PC-3 (cell line): ENCODE measurements at regions not wholly inside any gene's neighbourhood (a gene's known extent, or its start where the extent isn't known, plus 50 kb on each side); places are given as distances from the start of the nearest gene placed in this dataset.
A peak's percentile ranks its signal among the peaks of the same experiment; 100 is the strongest.

Experiments
- ATAC-seq: fragments of 200-7000 bp; cut with Tn5 transposase; 2 replicates; pipeline ENCODE4 v1.9.1; 2020; ENCODE audit warnings: mild to moderate bottlenecking, moderate library complexity
- BruUV-seq: library from RNA; stranded (reverse); fragments of 400-500 nt; replicated peaks from 2 replicates; lab custom pipeline; 2021; lab: Mats Ljungman, UMichigan
- CTCF ChIA-PET: fragments of 300-600 bp; sonication (Branson Sonifier 250); formaldehyde crosslinking; loops from one replicate; lab custom pipeline; 2022; ENCODE audit warnings: antibody characterized with exemption; lab: Charles Lee
- POLR2A ChIA-PET: fragments of 300-600 bp; sonication (Branson Sonifier 250); formaldehyde crosslinking; loops from one replicate; lab custom pipeline; 2022; ENCODE audit warnings: antibody characterized with exemption; ENCODE audit not compliant: unreplicated experiment; lab: Charles Lee
- DNase-seq: peaks from one replicate; pipeline ENCODE4 v3.0.0-alpha.2; 2015
- H2AFZ ChIP-seq: fragments of 300-600 bp; sonication (generic); 2 replicates; pipeline ENCODE4 v1.6.0; 2016; ENCODE audit warnings: antibody characterized with exemption, low read length
- H3F3A ChIP-seq: fragments of 300-600 bp; sonication (generic); one replicate; pipeline ENCODE4 v1.6.0; 2017; ENCODE audit warnings: antibody characterized with exemption, low read length, control low read depth, mild to moderate bottlenecking; ENCODE audit not compliant: unreplicated experiment
- H3K27ac ChIP-seq: fragments of 300-600 bp; sonication (generic); 2 replicates; pipeline ENCODE4 v1.5.1; 2016; ENCODE audit warnings: mild to moderate bottlenecking, low read length
- H3K27me3 ChIP-seq: fragments of 300-600 bp; sonication (generic); 2 replicates; pipeline ENCODE4 v1.6.1; 2016; ENCODE audit warnings: low read length, mixed read lengths
- H3K36me3 ChIP-seq: fragments of 300-600 bp; sonication (generic); 2 replicates; pipeline ENCODE4 v1.6.1; 2016; ENCODE audit warnings: low read depth, mixed run types, low read length, mixed read lengths
- H3K4me1 ChIP-seq: fragments of 300-600 bp; sonication (generic); 2 replicates; pipeline ENCODE4 v1.5.1; 2016; ENCODE audit warnings: low read length; ENCODE audit not compliant: insufficient read depth
- H3K4me2 ChIP-seq: fragments of 300-600 bp; sonication (generic); 2 replicates; pipeline ENCODE4 v1.6.0; 2016; ENCODE audit warnings: low read length
- H3K4me3 ChIP-seq: fragments of 300-600 bp; sonication (generic); 2 replicates; pipeline ENCODE4 v1.5.1; 2016; ENCODE audit warnings: mild to moderate bottlenecking, low read length, mixed read lengths
- H3K79me2 ChIP-seq: fragments of 300-600 bp; sonication (generic); 2 replicates; pipeline ENCODE4 v1.6.1; 2017; ENCODE audit warnings: low read length, mixed read lengths
- H3K9ac ChIP-seq: fragments of 300-600 bp; sonication (generic); 2 replicates; pipeline ENCODE4 v1.6.0; 2016; ENCODE audit warnings: mild to moderate bottlenecking, low read length
- H3K9me2 ChIP-seq: fragments of 300-600 bp; sonication (generic); replicated peaks from 2 replicates; pipeline ENCODE4 v1.6.1; 2016; ENCODE audit warnings: mixed run types, low read length, mixed read lengths
- H3K9me3 ChIP-seq: fragments of 300-600 bp; sonication (generic); 2 replicates; pipeline ENCODE4 v1.6.1; 2016; ENCODE audit warnings: low read length, mixed read lengths
- H4K20me1 ChIP-seq: fragments of 300-600 bp; sonication (generic); 2 replicates; pipeline ENCODE4 v1.6.1; 2016; ENCODE audit warnings: low read length, mixed read lengths
- EZH2 ChIP-seq: fragments of 300-600 bp; sonication (generic); IDR thresholded peaks from one replicate; pipeline ENCODE4 v1.6.1; 2017; ENCODE audit warnings: antibody characterized with exemption, mild to moderate bottlenecking, low read length; ENCODE audit not compliant: unreplicated experiment
- EZH2phosphoT487 ChIP-seq: fragments of 300-600 bp; sonication (generic); IDR thresholded peaks from 2 replicates; pipeline ENCODE4 v1.6.1; 2018; ENCODE audit warnings: mild to moderate bottlenecking, antibody characterized with exemption, low read length, borderline replicate concordance
- intact Hi-C: fragments of 100-400 bp; cut with micrococcal nuclease; formaldehyde crosslinking; loops from 2 replicates; pipeline ENCODE4 v1.9.0; 2023
- TF ChIP-seq, protein P1 (sequence below): fragments of 300-600 bp; sonication (generic); conservative IDR thresholded peaks from 2 replicates; pipeline ENCODE4 v1.5.1; 2017; ENCODE audit warnings: antibody characterized with exemption, low read depth, mild to moderate bottlenecking, low read length

DNA sequence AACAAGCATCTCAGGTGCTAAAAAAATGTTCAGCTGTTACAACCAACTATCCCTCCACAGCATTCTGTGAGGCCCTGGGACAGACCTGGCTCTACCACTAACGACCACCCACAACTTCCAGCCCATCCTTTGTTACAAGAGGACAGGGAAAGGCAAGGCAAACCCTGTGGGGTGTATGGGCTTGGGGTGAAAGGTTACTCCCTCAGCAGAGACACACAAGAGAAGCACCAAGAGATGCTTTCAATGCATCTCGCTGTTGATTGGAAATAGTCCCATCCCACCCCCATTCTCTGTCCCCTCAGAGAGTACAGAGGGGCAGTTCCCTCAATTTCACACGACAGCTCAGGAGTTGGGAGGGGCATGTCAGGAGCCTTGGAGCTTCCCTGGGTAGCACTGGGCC, 234.1 kb downstream of the CAAP1 start:
- intact Hi-C loops, result no loop called here
- ATAC-seq, result no peak
- no peak overlapping the region for H2AFZ ChIP-seq

DNA sequence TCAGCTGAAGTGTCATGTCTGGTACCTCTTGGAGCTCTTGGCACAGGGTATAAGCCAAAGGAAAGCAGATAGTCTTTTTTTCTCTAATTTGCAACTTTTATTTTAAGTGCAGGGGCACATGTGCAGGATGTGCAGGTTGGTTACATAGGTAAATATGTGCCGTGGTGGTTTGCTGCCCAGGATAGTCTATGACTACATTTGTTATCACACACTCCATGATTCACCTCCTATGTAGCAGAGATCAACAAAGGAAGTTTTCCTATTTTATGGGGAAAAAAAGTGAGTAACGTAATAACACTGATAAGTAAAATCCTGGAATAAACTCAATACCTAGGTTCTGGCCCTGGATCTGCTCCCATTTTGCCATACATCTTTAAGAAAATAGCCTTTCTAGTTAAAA, 234.6 kb downstream of the CAAP1 start:
- no TSS peak for BruUV-seq
- H3F3A ChIP-seq, result no peaks in the 10 kb centered on the region
- H3K9me2 ChIP-seq, result no peaks in the 10 kb centered on the region
- H2AFZ ChIP-seq, result no peak overlapping the region
- TF ChIP-seq EZH2 (no peak), EZH2phosphoT487 (no peak)
- TF ChIP-seq, protein P1, sequence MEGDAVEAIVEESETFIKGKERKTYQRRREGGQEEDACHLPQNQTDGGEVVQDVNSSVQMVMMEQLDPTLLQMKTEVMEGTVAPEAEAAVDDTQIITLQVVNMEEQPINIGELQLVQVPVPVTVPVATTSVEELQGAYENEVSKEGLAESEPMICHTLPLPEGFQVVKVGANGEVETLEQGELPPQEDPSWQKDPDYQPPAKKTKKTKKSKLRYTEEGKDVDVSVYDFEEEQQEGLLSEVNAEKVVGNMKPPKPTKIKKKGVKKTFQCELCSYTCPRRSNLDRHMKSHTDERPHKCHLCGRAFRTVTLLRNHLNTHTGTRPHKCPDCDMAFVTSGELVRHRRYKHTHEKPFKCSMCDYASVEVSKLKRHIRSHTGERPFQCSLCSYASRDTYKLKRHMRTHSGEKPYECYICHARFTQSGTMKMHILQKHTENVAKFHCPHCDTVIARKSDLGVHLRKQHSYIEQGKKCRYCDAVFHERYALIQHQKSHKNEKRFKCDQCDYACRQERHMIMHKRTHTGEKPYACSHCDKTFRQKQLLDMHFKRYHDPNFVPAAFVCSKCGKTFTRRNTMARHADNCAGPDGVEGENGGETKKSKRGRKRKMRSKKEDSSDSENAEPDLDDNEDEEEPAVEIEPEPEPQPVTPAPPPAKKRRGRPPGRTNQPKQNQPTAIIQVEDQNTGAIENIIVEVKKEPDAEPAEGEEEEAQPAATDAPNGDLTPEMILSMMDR, result no peak
- DNase-seq (peak; percentile 61), ATAC-seq (peak; percentile 91)
- no peaks in the 10 kb centered on the region for H4K20me1 ChIP-seq
- no peaks in the 10 kb centered on the region for H3K27me3 ChIP-seq
- H3K4me2 ChIP-seq, result no peak overlapping the region
- H3K36me3 ChIP-seq, result no peaks in the 10 kb centered on the region
- no peak overlapping the region for H3K27ac ChIP-seq
- no peak overlapping the region for H3K9ac ChIP-seq
- no peaks in the 10 kb centered on the region for H3K79me2 ChIP-seq
- ChIA-PET POLR2A (no interaction called here), CTCF (no interaction called here)
- peaks cover 18% of the 10 kb centered on the region for H3K4me1 ChIP-seq
- intact Hi-C loops, result no loop called here
- H3K9me3 ChIP-seq, result no peaks in the 10 kb centered on the region
- no peak overlapping the region for H3K4me3 ChIP-seq

More for the DNA sequence above, 234.1 kb downstream of the CAAP1 start:
- BruUV-seq, result no TSS peak
- Histone ChIP-seq H3K4me3 (no peak overlapping the region), H3K9ac (no peak overlapping the region), H3K4me2 (no peak overlapping the region), H3K36me3 (no peaks in the 10 kb centered on the region), H3K9me2 (no peaks in the 10 kb centered on the region), H4K20me1 (no peaks in the 10 kb centered on the region), H3F3A (no peaks in the 10 kb centered on the region), H3K27ac (no peak overlapping the region), H3K27me3 (no peaks in the 10 kb centered on the region), H3K9me3 (no peaks in the 10 kb centered on the region), H3K4me1 (peaks cover 18% of the 10 kb centered on the region), H3K79me2 (no peaks in the 10 kb centered on the region)
- DNase-seq, result no peak
- ChIA-PET POLR2A (no interaction called here), CTCF (no interaction called here)
- no peak for TF ChIP-seq EZH2
- no peak for TF ChIP-seq EZH2phosphoT487
- TF ChIP-seq, protein P1, result no peak

DNA sequence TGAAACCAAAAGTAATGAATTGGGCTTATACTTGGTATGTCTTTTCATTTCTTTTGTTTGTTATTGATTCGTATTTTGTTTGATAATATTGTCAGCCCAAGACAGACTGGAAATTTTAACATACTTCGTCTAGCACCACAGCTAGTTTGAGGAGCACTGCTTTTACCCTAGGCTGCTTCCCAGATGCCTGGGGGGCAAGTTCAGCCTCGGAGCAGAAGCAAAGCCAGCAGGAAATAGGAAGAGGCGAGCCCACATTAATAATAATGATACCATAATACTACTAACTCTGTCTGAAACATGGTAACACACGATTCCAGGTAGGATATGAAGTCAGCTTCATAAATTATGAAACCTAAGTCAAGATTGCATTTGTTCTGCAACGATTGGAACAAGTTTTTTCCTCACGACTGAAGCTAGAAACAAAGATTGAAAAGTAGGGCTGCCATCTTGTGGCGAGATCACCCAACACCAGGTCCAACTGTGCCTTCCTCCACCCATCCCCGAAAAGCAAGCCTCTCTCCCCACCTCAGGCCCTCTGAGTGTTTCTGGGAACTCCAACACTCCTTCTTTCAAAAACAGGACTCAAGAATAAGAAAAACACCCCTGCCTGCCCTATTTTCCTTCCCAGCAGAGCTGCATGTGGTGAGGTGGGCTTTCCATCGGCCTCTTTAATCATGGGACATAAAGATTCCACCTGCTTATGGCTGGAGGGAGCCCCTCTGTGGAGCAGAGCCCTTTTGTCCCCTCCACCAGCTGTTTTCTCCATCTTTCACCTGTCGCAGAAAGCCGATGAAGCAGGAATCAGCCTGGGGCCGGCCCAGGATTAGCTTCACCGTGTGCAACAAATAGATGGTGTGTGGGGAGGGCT, 236.4 kb downstream of the CAAP1 start:
- H3K4me2 ChIP-seq, result peak overlapping the region; percentile 87
- no peak overlapping the region for H3K9ac ChIP-seq
- peak; percentile 44 for DNase-seq
- H3K79me2 ChIP-seq, result no peaks in the 10 kb centered on the region
- no peak overlapping the region for H3K27ac ChIP-seq
- peaks cover 18% of the 10 kb centered on the region for H3K4me1 ChIP-seq
- H4K20me1 ChIP-seq, result no peaks in the 10 kb centered on the region
- no peaks in the 10 kb centered on the region for H3K27me3 ChIP-seq
- BruUV-seq, result no TSS peak
- CTCF ChIA-PET, result interaction anchor here (0.7 kb wide), 1 partner anchor 154 kb away, joined by 3 read pairs; no protein-coding TSS in a partner anchor
- no peaks in the 10 kb centered on the region for H3K9me3 ChIP-seq
- peak; percentile 59 for ATAC-seq
- POLR2A ChIA-PET, result no interaction called here
- peak overlapping the region; percentile 84 for H2AFZ ChIP-seq
- intact Hi-C loops, result no loop called here
- TF ChIP-seq EZH2 (no peak), EZH2phosphoT487 (no peak)
- TF ChIP-seq, protein P1, result peak; percentile 64
- no peaks in the 10 kb centered on the region for H3F3A ChIP-seq
- peak overlapping the region; percentile 56 for H3K4me3 ChIP-seq
- H3K9me2 ChIP-seq, result no peaks in the 10 kb centered on the region
- H3K36me3 ChIP-seq, result no peaks in the 10 kb centered on the region
